HCT116 (cell line): ENCODE measurements at regions not wholly inside any gene's neighbourhood (a gene's known extent, or its start where the extent isn't known, plus 50 kb on each side); places are given as distances from the start of the nearest gene placed in this dataset.

Source experiments
- ATAC-seq: fragments of 200-7000 bp; cut with Tn5 transposase; 2 replicates; pipeline ENCODE4 v1.9.1; 2020; ENCODE audit warnings: mild to moderate bottlenecking, moderate library complexity
- BruUV-seq: library from RNA; stranded (reverse); fragments of 400-500 nt; replicated peaks from 2 replicates; lab custom pipeline; 2021; lab: Mats Ljungman, UMichigan
- CTCF ChIA-PET: fragments of 300-600 bp; sonication (Branson Sonifier 250); formaldehyde crosslinking; loops from one replicate; lab custom pipeline; 2021; ENCODE audit warnings: antibody characterized with exemption; lab: Charles Lee
- POLR2A ChIA-PET: fragments of 300-600, 350-600 bp; sonication (Branson Sonifier 250); formaldehyde crosslinking; loops from one replicate; lab custom pipeline; 2021; ENCODE audit warnings: antibody characterized with exemption; lab: Charles Lee
- RAD21 ChIA-PET, 2 experiments: fragments of 300-600 bp; sonication (Branson Sonifier 250); formaldehyde crosslinking; loops; one replicate each; lab custom pipeline; 2023; ENCODE audit warnings: low total read pairs in 2 of 2; ENCODE audit not compliant: uncharacterized antibody in 2 of 2, unreplicated experiment in 2 of 2, low non-redundant PET in 1 of 2; lab: Charles Lee
- DNase-seq: peaks from one replicate; pipeline ENCODE4 v3.0.0-alpha.2; 2010; ENCODE audit warnings: low read depth, low spot score
- H2AFZ ChIP-seq: fragments of 200-600 bp; shearing (Covaris generic), sonication (generic); 2 replicates; pipeline ENCODE4 v1.6.1; 2017; ENCODE audit warnings: low read depth, mixed run types, mixed read lengths, antibody characterized with exemption, low read length; ENCODE audit not compliant: poor library complexity, severe bottlenecking
- H3K27ac ChIP-seq: 2 replicates; pipeline ENCODE4 v1.5.1; 2012; ENCODE audit warnings: low read depth, low read length
- H3K27me3 ChIP-seq: fragments of 200-600 bp; sonication (generic); 2 replicates; pipeline ENCODE4 v1.6.1; 2016; ENCODE audit warnings: mixed run types, low read length, mixed read lengths; ENCODE audit not compliant: insufficient read depth
- H3K36me3 ChIP-seq, 2 experiments: fragments of 200-500 bp in 1 of 2; fragments of 200-600 bp in 1 of 2; sonication (Bioruptor generic) in 1 of 2; sonication (generic) in 1 of 2; 2 replicates each; pipeline versions ENCODE4 v1.5.1 to v1.6.1; 2014 to 2016; ENCODE audit warnings: low read length in 2 of 2, inconsistent platforms in 1 of 2, mixed read lengths in 1 of 2, mixed run types in 1 of 2; ENCODE audit not compliant: insufficient read depth in 2 of 2, control insufficient read depth in 1 of 2
- H3K4me1 ChIP-seq, 2 experiments: fragments of 200-600 bp in 1 of 2; sonication (generic) in 1 of 2; 2 replicates each; pipeline versions ENCODE4 v1.5.1 to v1.6.1; 2012 to 2017; ENCODE audit warnings: low read length in 2 of 2, inconsistent platforms in 1 of 2, mild to moderate bottlenecking in 1 of 2, mixed read lengths in 1 of 2, mixed run types in 1 of 2, moderate library complexity in 1 of 2; ENCODE audit not compliant: insufficient read depth in 2 of 2, control insufficient read depth in 1 of 2
- H3K4me2 ChIP-seq: fragments of 200-600 bp; sonication (generic); 2 replicates; pipeline ENCODE4 v1.6.1; 2017; ENCODE audit warnings: mixed run types, low read length, mixed read lengths
- H3K4me3 ChIP-seq, 2 experiments: fragments of 200-600 bp in 1 of 2; sonication (generic) in 1 of 2; replicated peaks in 1 of 2; 2 replicates each; pipeline ENCODE4 v1.5.1; 2011 to 2016; ENCODE audit warnings: low read length in 2 of 2, control low read depth in 1 of 2, low read depth in 1 of 2, mild to moderate bottlenecking in 1 of 2, mixed read lengths in 1 of 2, mixed run types in 1 of 2
- H3K79me2 ChIP-seq: fragments of 200-600 bp; sonication (generic); 2 replicates; pipeline ENCODE4 v1.6.1; 2017; ENCODE audit warnings: mild to moderate bottlenecking, mixed run types, low read length, moderate library complexity, mixed read lengths; ENCODE audit not compliant: insufficient read depth
- H3K9ac ChIP-seq: fragments of 200-600 bp; sonication (generic); 2 replicates; pipeline ENCODE4 v1.6.1; 2016; ENCODE audit warnings: low read length, mixed read lengths
- H3K9me2 ChIP-seq: fragments of 200-600 bp; sonication (generic), shearing (Covaris generic); 2 replicates; pipeline ENCODE4 v1.6.1; 2017; ENCODE audit warnings: mixed run types, mild to moderate bottlenecking, moderate library complexity; ENCODE audit not compliant: insufficient read depth
- H3K9me3 ChIP-seq, 2 experiments: fragments of 200-500 bp in 1 of 2; fragments of 200-600 bp in 1 of 2; sonication (Bioruptor generic) in 1 of 2; sonication (generic) in 1 of 2; 2 replicates each; pipeline ENCODE4 v1.6.1; 2014 to 2017; ENCODE audit warnings: low read length in 2 of 2, mixed read lengths in 2 of 2, inconsistent platforms in 1 of 2, low read depth in 1 of 2, mild to moderate bottlenecking in 1 of 2, mixed run types in 1 of 2, moderate library complexity in 1 of 2; ENCODE audit not compliant: control insufficient read depth in 1 of 2, insufficient read depth in 1 of 2
- H4K20me1 ChIP-seq: fragments of 200-600 bp; sonication (generic), shearing (Covaris generic); 2 replicates; pipeline ENCODE4 v1.6.1; 2017; ENCODE audit warnings: mixed run types, mild to moderate bottlenecking, moderate library complexity; ENCODE audit not compliant: insufficient read depth
- ATF3 ChIP-seq: IDR thresholded peaks from 2 replicates; pipeline ENCODE4 v1.6.1; 2012
- CEBPB ChIP-seq: IDR thresholded peaks from 2 replicates; pipeline ENCODE4 v1.6.1; 2012; ENCODE audit warnings: low read depth
- EGR1 ChIP-seq: IDR thresholded peaks from 2 replicates; pipeline ENCODE4 v1.6.1; 2012; ENCODE audit warnings: low read depth
- EZH2 ChIP-seq: fragments of 200-600 bp; sonication (generic); IDR thresholded peaks from 2 replicates; pipeline ENCODE4 v1.6.1; 2017; ENCODE audit warnings: antibody characterized with exemption, mixed run types
- EZH2phosphoT487 ChIP-seq: fragments of 200-600 bp; IDR thresholded peaks from 2 replicates; pipeline ENCODE4 v1.6.1; 2018; ENCODE audit warnings: antibody characterized with exemption, borderline replicate concordance
- FOSL1 ChIP-seq: IDR thresholded peaks from 2 replicates; pipeline ENCODE4 v1.6.1; 2012; ENCODE audit warnings: low read depth
- JUND ChIP-seq: IDR thresholded peaks from 2 replicates; pipeline ENCODE4 v1.6.1; 2012
- MAX ChIP-seq: IDR thresholded peaks from 2 replicates; pipeline ENCODE4 v1.6.1; 2012
- POLR2A ChIP-seq: IDR thresholded peaks from 2 replicates; pipeline ENCODE4 v1.7.0; 2011; ENCODE audit warnings: borderline replicate concordance; ENCODE audit not compliant: insufficient read depth, insufficient read length; ENCODE audit errors: extremely low read depth
- POLR2AphosphoS5 ChIP-seq: IDR thresholded peaks from 2 replicates; pipeline ENCODE4 v1.6.1; 2011; ENCODE audit warnings: mild to moderate bottlenecking, low read depth, low read length, moderate library complexity
- REST ChIP-seq: IDR thresholded peaks from 2 replicates; pipeline ENCODE4 v1.6.1; 2012; ENCODE audit warnings: low read depth
- SIN3A ChIP-seq: IDR thresholded peaks from 2 replicates; pipeline ENCODE4 v1.6.1; 2012; ENCODE audit warnings: low read depth
- SP1 ChIP-seq: IDR thresholded peaks from 2 replicates; pipeline ENCODE4 v1.6.1; 2012; ENCODE audit warnings: low read depth
- SRF ChIP-seq: IDR thresholded peaks from 2 replicates; pipeline ENCODE4 v1.6.1; 2012; ENCODE audit warnings: low read depth
- ZNF274 ChIP-seq: fragments of 200-500 bp; sonication (Bioruptor generic); IDR thresholded peaks from 2 replicates; pipeline ENCODE4 v1.6.1; 2014; ENCODE audit warnings: mild to moderate bottlenecking, low read depth, low read length, inconsistent platforms
- intact Hi-C: fragments of 100-400 bp; cut with micrococcal nuclease; formaldehyde crosslinking; loops from 2 replicates; pipeline ENCODE4 v1.10.0; 2022

GRCh38 chr14:37797675-37798074 lies 202.2 kb downstream of the TTC6 start (continued):
- no peak for TF ChIP-seq REST
- no peak for TF ChIP-seq FOSL1
- TF ChIP-seq POLR2A: no peak
- TF ChIP-seq MAX: no peak
- TF ChIP-seq ZNF274: no peak
- no peak for TF ChIP-seq JUND
- no peak for TF ChIP-seq EGR1
- TF ChIP-seq CEBPB: no peak
- no peak for TF ChIP-seq POLR2AphosphoS5
- TF ChIP-seq SP1: no peak
- TF ChIP-seq SRF: no peak

- Histone ChIP-seq H3K4me3 (no peak overlapping the region), H3K9ac (no peak overlapping the region), H3K4me1 (no peaks in the 10 kb centered on the region), H3K27me3 (no peaks in the 10 kb centered on the region), H3K79me2 (no peaks in the 10 kb centered on the region), H3K9me3 (no peaks in the 10 kb centered on the region), H3K36me3 (no peaks in the 10 kb centered on the region), H2AFZ (no peak overlapping the region)
- POLR2A ChIA-PET: no interaction called here
- intact Hi-C loops: no loop called here
- CTCF ChIA-PET: no interaction called here
- DNase-seq: no peak
- TF ChIP-seq REST: no peak
- no peak for TF ChIP-seq SP1
- no peak for TF ChIP-seq SRF
- no peak for TF ChIP-seq POLR2A
- no peak for TF ChIP-seq ATF3
- TF ChIP-seq EGR1: no peak
- TF ChIP-seq SIN3A: no peak
- TF ChIP-seq EZH2: no peak
- no peak for TF ChIP-seq EZH2phosphoT487
- no peak for TF ChIP-seq CEBPB
- TF ChIP-seq POLR2AphosphoS5: no peak
- TF ChIP-seq, all 23 proteins: peak for 0
- RAD21 ChIA-PET: no interaction called here
- BruUV-seq: no TSS peak
- ATAC-seq: no peak
- Histone ChIP-seq H3K9me2 (no peaks in the 10 kb centered on the region), H4K20me1 (no peaks in the 10 kb centered on the region), H3K27ac (no peak overlapping the region), H3K4me2 (no peak overlapping the region)
Measured at GRCh38 chr14:37807722-37808121, 212.3 kb downstream of the TTC6 start.
